ENCODE measurements at regions not wholly inside any gene's neighbourhood (a gene's known extent, or its start where the extent isn't known, plus 50 kb on each side); places are given as distances from the start of the nearest gene placed in this dataset.
"Not testable (repeated sequence)": the region's sequence is repeated elsewhere in the genome, so short reads cannot be mapped to it uniquely, and the experiment has no call there.

DNA sequence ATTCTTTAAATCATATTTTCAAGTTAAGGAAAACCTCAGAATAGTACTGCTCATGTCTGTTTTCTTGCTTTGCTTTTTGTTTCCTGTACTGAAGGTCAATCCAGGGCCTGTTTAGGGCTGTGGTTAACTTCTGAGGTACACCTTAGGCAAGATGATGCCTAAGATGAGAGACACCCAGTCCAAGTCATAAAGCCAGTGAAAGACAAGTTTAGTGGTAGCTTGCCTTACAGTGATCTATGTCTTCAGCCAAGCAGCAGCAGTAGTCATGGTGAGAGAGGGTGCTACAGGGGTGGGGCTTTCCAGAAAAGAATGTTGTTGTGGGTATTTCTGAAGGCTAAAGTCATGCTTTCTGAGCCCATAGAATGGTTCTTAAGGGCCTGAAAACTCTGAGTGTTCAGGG lies 173.7 kb downstream of the VSIG4 start:
- H3K27ac ChIP-seq, result no peak overlapping the region
- no peak overlapping the region for H3K4me3 ChIP-seq
- DNase-seq (ENCODE audit: extremely low spot score in 2 of 2), result no peak
- H3K4me1 ChIP-seq, result no peaks in the 10 kb centered on the region
- H3K9me3 ChIP-seq, result no peaks in the 10 kb centered on the region
- no peaks in the 10 kb centered on the region for H3K36me3 ChIP-seq
- intact Hi-C loops (cut with DNase I), result no loop called here
- TF ChIP-seq, protein P1, sequence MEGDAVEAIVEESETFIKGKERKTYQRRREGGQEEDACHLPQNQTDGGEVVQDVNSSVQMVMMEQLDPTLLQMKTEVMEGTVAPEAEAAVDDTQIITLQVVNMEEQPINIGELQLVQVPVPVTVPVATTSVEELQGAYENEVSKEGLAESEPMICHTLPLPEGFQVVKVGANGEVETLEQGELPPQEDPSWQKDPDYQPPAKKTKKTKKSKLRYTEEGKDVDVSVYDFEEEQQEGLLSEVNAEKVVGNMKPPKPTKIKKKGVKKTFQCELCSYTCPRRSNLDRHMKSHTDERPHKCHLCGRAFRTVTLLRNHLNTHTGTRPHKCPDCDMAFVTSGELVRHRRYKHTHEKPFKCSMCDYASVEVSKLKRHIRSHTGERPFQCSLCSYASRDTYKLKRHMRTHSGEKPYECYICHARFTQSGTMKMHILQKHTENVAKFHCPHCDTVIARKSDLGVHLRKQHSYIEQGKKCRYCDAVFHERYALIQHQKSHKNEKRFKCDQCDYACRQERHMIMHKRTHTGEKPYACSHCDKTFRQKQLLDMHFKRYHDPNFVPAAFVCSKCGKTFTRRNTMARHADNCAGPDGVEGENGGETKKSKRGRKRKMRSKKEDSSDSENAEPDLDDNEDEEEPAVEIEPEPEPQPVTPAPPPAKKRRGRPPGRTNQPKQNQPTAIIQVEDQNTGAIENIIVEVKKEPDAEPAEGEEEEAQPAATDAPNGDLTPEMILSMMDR (IDR thresholded peaks at IDR 0.05), result no peak
- TF ChIP-seq POLR2A (IDR thresholded peaks at IDR 0.05) (no peak), POLR2AphosphoS5 (IDR thresholded peaks at IDR 0.05; ENCODE audit: insufficient read depth in 1 of 2, low read depth in 1 of 2) (no peak)
- no peaks in the 10 kb centered on the region for H3K27me3 ChIP-seq

- Histone ChIP-seq H3K4me3 (no peak overlapping the region), H3K27me3 (no peaks in the 10 kb centered on the region), H3K4me1 (no peaks in the 10 kb centered on the region), H3K9me3 (no peaks in the 10 kb centered on the region), H3K27ac (no peak overlapping the region), H3K36me3 (no peaks in the 10 kb centered on the region)
- TF ChIP-seq POLR2AphosphoS5 (IDR thresholded peaks at IDR 0.05; ENCODE audit: insufficient read depth in 1 of 2, low read depth in 1 of 2), result no peak
- TF ChIP-seq POLR2A (IDR thresholded peaks at IDR 0.05), result no peak
- TF ChIP-seq, protein P1 (IDR thresholded peaks at IDR 0.05), result no peak
- intact Hi-C loops (cut with DNase I), result no loop called here
- DNase-seq (ENCODE audit: extremely low spot score in 2 of 2), result no peak
These were observed 177.2 kb downstream of the VSIG4 start for GRCh38 chrX:65862638-65863037.

GRCh38 chrX:65859299-65859698 lies 180.6 kb downstream of the VSIG4 start:
- no peak overlapping the region for H3K27ac ChIP-seq
- H3K9me3 ChIP-seq, result no peaks in the 10 kb centered on the region
- no peaks in the 10 kb centered on the region for H3K4me1 ChIP-seq
- intact Hi-C loops (cut with DNase I), result no loop called here
- no peaks in the 10 kb centered on the region for H3K36me3 ChIP-seq
- TF ChIP-seq POLR2AphosphoS5 (IDR thresholded peaks at IDR 0.05; ENCODE audit: insufficient read depth in 1 of 2, low read depth in 1 of 2) (no peak), POLR2A (IDR thresholded peaks at IDR 0.05) (no peak)
- TF ChIP-seq, protein P1 (IDR thresholded peaks at IDR 0.05), result no peak
- no peak for DNase-seq (ENCODE audit: extremely low spot score in 2 of 2)
- H3K27me3 ChIP-seq, result no peaks in the 10 kb centered on the region
- H3K4me3 ChIP-seq, result no peak overlapping the region

GRCh38 chrX:65854437-65854836 lies 185.4 kb downstream of the VSIG4 start:
- H3K36me3 ChIP-seq; H3K4me3 ChIP-seq; DNase-seq (ENCODE audit: extremely low spot score in 2 of 2); intact Hi-C loops (cut with DNase I); H3K27me3 ChIP-seq; H3K27ac ChIP-seq; H3K4me1 ChIP-seq; H3K9me3 ChIP-seq: not testable (repeated sequence)

- H3K27ac ChIP-seq; H3K4me1 ChIP-seq; H3K9me3 ChIP-seq; intact Hi-C loops (cut with DNase I); DNase-seq (ENCODE audit: extremely low spot score in 2 of 2); H3K4me3 ChIP-seq; H3K36me3 ChIP-seq; H3K27me3 ChIP-seq: not testable (repeated sequence)
These were observed 183.9 kb downstream of the MSN start for GRCh38 chrX:65851306-65851705.

DNA sequence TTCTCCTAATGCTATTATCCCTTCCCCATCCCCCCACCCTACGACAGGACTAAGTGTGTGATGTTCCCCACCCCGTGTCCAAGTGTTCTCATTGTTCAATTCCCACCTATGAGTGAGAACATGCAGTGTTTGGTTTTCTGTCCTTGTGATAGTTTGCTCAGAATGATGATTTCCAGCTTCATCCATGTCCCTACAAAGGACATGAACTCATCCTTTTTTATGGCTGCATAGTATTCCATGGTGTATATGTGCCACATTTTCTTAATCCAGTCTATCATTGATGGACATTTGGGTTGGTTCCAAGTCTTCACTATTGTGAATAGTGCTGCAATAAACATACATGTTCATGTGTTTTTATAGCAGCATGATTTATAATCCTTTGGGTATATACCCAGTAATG lies 183.4 kb downstream of the MSN start:
- H3K36me3 ChIP-seq; intact Hi-C loops (cut with DNase I); H3K27me3 ChIP-seq; H3K4me1 ChIP-seq; H3K9me3 ChIP-seq; H3K4me3 ChIP-seq; H3K27ac ChIP-seq; DNase-seq (ENCODE audit: extremely low spot score in 2 of 2): not testable (repeated sequence)

GRCh38 chrX:65846974-65847373 lies 179.5 kb downstream of the MSN start:
- Histone ChIP-seq H3K27ac (no peak overlapping the region), H3K4me1 (no peaks in the 10 kb centered on the region), H3K27me3 (no peaks in the 10 kb centered on the region), H3K9me3 (no peaks in the 10 kb centered on the region), H3K36me3 (no peaks in the 10 kb centered on the region), H3K4me3 (no peak overlapping the region)
- TF ChIP-seq POLR2AphosphoS5 (IDR thresholded peaks at IDR 0.05; ENCODE audit: insufficient read depth in 1 of 2, low read depth in 1 of 2) (no peak), POLR2A (IDR thresholded peaks at IDR 0.05) (no peak)
- TF ChIP-seq, protein P1 (IDR thresholded peaks at IDR 0.05), result no peak
- no peak for DNase-seq (ENCODE audit: extremely low spot score in 2 of 2)
- intact Hi-C loops (cut with DNase I), result no loop called here
